Loucy (cell line): ENCODE measurements at regions not wholly inside any gene's neighbourhood (a gene's known extent, or its start where the extent isn't known, plus 50 kb on each side); places are given as distances from the start of the nearest gene placed in this dataset.

ENCODE experiments used
- H2AFZ ChIP-seq: fragments of 200-600 bp; sonication (generic); 2 replicates; pipeline ENCODE4 v1.6.0; 2016; ENCODE audit warnings: antibody characterized with exemption, mild to moderate bottlenecking, low read length, moderate library complexity
- H3F3A ChIP-seq: fragments of 200-600 bp; 2 replicates; pipeline ENCODE4 v1.6.0; 2016; ENCODE audit warnings: antibody characterized with exemption, low read depth, mild to moderate bottlenecking
- H3K27me3 ChIP-seq: fragments of 200-600 bp; sonication (generic); 2 replicates; pipeline ENCODE4 v1.6.1; 2014; ENCODE audit warnings: low read length, mild to moderate bottlenecking; ENCODE audit not compliant: insufficient read depth, poor library complexity, severe bottlenecking
- H3K36me3 ChIP-seq: fragments of 200-600 bp; sonication (generic); 2 replicates; pipeline ENCODE4 v1.6.1; 2016; ENCODE audit warnings: low read length; ENCODE audit not compliant: insufficient read depth
- H3K4me1 ChIP-seq: fragments of 200-600 bp; sonication (generic); 2 replicates; pipeline ENCODE4 v1.5.1; 2014; ENCODE audit warnings: low read length, mild to moderate bottlenecking; ENCODE audit not compliant: insufficient read depth, poor library complexity, severe bottlenecking
- H3K4me2 ChIP-seq: fragments of 200-600 bp; sonication (generic); 2 replicates; pipeline ENCODE4 v1.6.0; 2014; ENCODE audit warnings: antibody characterized with exemption, low read length, low read depth, mild to moderate bottlenecking; ENCODE audit not compliant: poor library complexity, severe bottlenecking
- H3K4me3 ChIP-seq: fragments of 200-600 bp; sonication (generic); 2 replicates; pipeline ENCODE4 v1.5.1; 2014; ENCODE audit warnings: low read length, mild to moderate bottlenecking, mixed read lengths; ENCODE audit not compliant: poor library complexity, severe bottlenecking
- H3K79me2 ChIP-seq: fragments of 200-600 bp; sonication (generic); 2 replicates; pipeline ENCODE4 v1.6.1; 2014; ENCODE audit warnings: low read length; ENCODE audit not compliant: insufficient read depth
- H3K9ac ChIP-seq: fragments of 200-600 bp; sonication (generic); 2 replicates; pipeline ENCODE4 v1.6.0; 2014; ENCODE audit warnings: mild to moderate bottlenecking, low read depth, low read length, moderate library complexity; ENCODE audit not compliant: poor library complexity, severe bottlenecking
- H3K9me2 ChIP-seq: fragments of 200-600 bp; sonication (generic); replicated peaks from 2 replicates; pipeline ENCODE4 v1.6.1; 2016; ENCODE audit warnings: low read depth, low read length, mixed read lengths
- H3K9me3 ChIP-seq: fragments of 200-600 bp; sonication (generic); 2 replicates; pipeline ENCODE4 v1.6.1; 2014; ENCODE audit warnings: mild to moderate bottlenecking, antibody characterized with exemption, low read length, low read depth; ENCODE audit not compliant: insufficient read depth
- H4K20me1 ChIP-seq: fragments of 200-600 bp; sonication (generic); 2 replicates; pipeline ENCODE4 v1.6.0; 2014; ENCODE audit warnings: antibody characterized with exemption, low read length, mild to moderate bottlenecking; ENCODE audit not compliant: insufficient read depth, poor library complexity, severe bottlenecking
- EZH2phosphoT487 ChIP-seq: fragments of 200-600 bp; IDR thresholded peaks from 2 replicates; pipeline ENCODE4 v1.6.1; 2018; ENCODE audit warnings: antibody characterized with exemption, mild to moderate bottlenecking, moderate library complexity, borderline replicate concordance
- TF ChIP-seq, protein P1 (sequence below): fragments of 200-600 bp; sonication (generic); conservative IDR thresholded peaks from 2 replicates; pipeline ENCODE4 v1.5.1; 2014; ENCODE audit warnings: mild to moderate bottlenecking, antibody characterized with exemption, low read length

DNA sequence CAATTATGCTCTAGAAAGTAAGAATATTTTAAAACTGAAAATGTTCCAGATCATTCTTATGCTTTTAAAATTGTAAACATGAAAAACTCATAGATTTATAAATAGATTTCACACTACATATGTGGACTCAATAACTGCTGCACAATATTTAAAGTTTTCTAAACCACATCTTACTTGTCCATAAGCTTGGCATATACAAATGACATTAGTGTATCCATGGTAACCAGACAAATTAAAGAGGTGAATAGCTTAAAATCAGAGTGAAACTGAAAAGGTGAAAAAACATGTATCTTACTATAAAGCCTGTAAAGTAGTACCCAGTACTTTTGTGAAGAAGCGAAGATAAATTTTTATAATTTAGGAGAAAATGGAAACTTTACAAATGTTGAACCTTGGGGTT lies 151.2 kb upstream of the MYO16 start:
- Histone ChIP-seq H3K4me3 (no peak overlapping the region), H3K9ac (no peak overlapping the region), H4K20me1 (no peaks in the 10 kb centered on the region), H3K36me3 (no peaks in the 10 kb centered on the region), H3K4me1 (no peaks in the 10 kb centered on the region), H3F3A (no peaks in the 10 kb centered on the region), H3K9me3 (0 out of 2 replicates have a peak, but pooled peaks cover 3% of the 10 kb centered on the region), H2AFZ (no peak overlapping the region), H3K79me2 (no peaks in the 10 kb centered on the region), H3K9me2 (no peaks in the 10 kb centered on the region), H3K27me3 (no peaks in the 10 kb centered on the region), H3K4me2 (no peak overlapping the region)
- TF ChIP-seq, protein P1, sequence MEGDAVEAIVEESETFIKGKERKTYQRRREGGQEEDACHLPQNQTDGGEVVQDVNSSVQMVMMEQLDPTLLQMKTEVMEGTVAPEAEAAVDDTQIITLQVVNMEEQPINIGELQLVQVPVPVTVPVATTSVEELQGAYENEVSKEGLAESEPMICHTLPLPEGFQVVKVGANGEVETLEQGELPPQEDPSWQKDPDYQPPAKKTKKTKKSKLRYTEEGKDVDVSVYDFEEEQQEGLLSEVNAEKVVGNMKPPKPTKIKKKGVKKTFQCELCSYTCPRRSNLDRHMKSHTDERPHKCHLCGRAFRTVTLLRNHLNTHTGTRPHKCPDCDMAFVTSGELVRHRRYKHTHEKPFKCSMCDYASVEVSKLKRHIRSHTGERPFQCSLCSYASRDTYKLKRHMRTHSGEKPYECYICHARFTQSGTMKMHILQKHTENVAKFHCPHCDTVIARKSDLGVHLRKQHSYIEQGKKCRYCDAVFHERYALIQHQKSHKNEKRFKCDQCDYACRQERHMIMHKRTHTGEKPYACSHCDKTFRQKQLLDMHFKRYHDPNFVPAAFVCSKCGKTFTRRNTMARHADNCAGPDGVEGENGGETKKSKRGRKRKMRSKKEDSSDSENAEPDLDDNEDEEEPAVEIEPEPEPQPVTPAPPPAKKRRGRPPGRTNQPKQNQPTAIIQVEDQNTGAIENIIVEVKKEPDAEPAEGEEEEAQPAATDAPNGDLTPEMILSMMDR: no peak
- TF ChIP-seq EZH2phosphoT487: no peak

DNA sequence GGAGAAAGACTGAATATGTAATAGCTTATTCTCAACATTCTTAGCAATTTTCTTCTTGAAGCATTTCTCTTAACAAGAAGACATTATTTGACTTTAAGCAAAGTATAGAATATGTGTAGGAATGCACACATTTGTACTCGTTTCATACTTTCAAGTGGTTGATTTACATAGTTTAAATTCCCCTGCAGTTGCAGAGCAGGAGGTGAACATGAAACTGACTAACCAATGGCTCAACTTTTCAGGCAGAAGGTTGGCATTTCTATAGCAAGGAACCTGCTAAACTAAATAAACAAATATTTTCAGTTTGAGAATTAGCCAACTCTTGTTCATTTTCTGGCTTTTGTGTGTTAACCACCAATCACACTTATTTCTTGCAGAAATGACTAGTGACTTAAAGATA lies 145.4 kb upstream of the MYO16 start:
- Histone ChIP-seq H3K9me3 (no peaks in the 10 kb centered on the region), H3K79me2 (no peaks in the 10 kb centered on the region), H3F3A (no peaks in the 10 kb centered on the region), H3K9ac (no peak overlapping the region), H3K4me2 (no peak overlapping the region), H3K36me3 (no peaks in the 10 kb centered on the region), H2AFZ (no peak overlapping the region), H3K9me2 (no peaks in the 10 kb centered on the region), H3K27me3 (no peaks in the 10 kb centered on the region), H3K4me1 (no peaks in the 10 kb centered on the region), H3K4me3 (no peak overlapping the region), H4K20me1 (no peaks in the 10 kb centered on the region)
- TF ChIP-seq, protein P1: no peak
- TF ChIP-seq EZH2phosphoT487: no peak

DNA sequence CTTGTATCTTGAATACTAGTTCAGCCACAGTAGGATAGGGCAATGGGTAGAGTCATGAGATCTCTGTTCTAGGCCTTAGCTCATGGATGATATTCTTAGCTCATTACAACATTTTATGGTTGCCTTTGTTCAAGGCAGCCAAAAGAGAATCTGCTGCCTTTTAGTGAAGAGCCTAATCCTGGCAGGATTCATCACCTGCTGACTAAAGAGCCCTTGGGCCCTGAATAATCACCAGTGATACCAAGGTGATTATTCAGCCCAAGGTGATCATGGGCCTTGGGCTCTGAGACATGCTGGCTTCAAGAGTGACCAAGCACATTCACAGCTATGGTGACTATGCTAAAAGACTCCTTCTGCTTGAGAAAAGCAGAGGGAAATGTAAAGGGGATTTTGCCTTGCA lies 143.3 kb upstream of the MYO16 start:
- no peaks in the 10 kb centered on the region for H3K9me3 ChIP-seq
- no peaks in the 10 kb centered on the region for H3F3A ChIP-seq
- H3K36me3 ChIP-seq: no peaks in the 10 kb centered on the region
- H3K4me2 ChIP-seq: no peak overlapping the region
- TF ChIP-seq EZH2phosphoT487: no peak
- TF ChIP-seq, protein P1: no peak
- H3K79me2 ChIP-seq: no peaks in the 10 kb centered on the region
- H3K9me2 ChIP-seq: no peaks in the 10 kb centered on the region
- no peak overlapping the region for H3K9ac ChIP-seq
- H3K4me1 ChIP-seq: no peaks in the 10 kb centered on the region
- no peak overlapping the region for H3K4me3 ChIP-seq
- no peaks in the 10 kb centered on the region for H3K27me3 ChIP-seq
- no peak overlapping the region for H2AFZ ChIP-seq
- H4K20me1 ChIP-seq: no peaks in the 10 kb centered on the region
